HL-60 (cell line): ENCODE measurements at regions not wholly inside any gene's neighbourhood (a gene's known extent, or its start where the extent isn't known, plus 50 kb on each side); places are given as distances from the start of the nearest gene placed in this dataset.

Source experiments
- DNase-seq, 2 experiments: peaks; one replicate each; pipeline ENCODE4 v3.0.0-alpha.2; 2010 to 2020; ENCODE audit warnings: low read depth in 1 of 2, low spot score in 1 of 2
- H3K27ac ChIP-seq: fragments of 250-450 bp; sonication (Bioruptor Pico); replicated peaks from 2 replicates; pipeline ENCODE4 v1.5.1; 2020; ENCODE audit warnings: mild to moderate bottlenecking, moderate library complexity
- H3K27me3 ChIP-seq: fragments of 250-450 bp; sonication (Bioruptor Pico); 2 replicates; pipeline ENCODE4 v1.5.1; 2021; ENCODE audit warnings: mild to moderate bottlenecking, moderate library complexity; ENCODE audit not compliant: insufficient read depth, poor library complexity, severe bottlenecking
- H3K4me3 ChIP-seq: replicated peaks from 2 replicates; pipeline ENCODE4 v1.5.1; 2011; ENCODE audit warnings: mild to moderate bottlenecking, control low read depth, low read length; ENCODE audit not compliant: insufficient read depth
- GABPA ChIP-seq: IDR thresholded peaks from 2 replicates; pipeline ENCODE4 v1.6.1; 2012; ENCODE audit warnings: low read depth
- POLR2AphosphoS5 ChIP-seq: IDR thresholded peaks from 2 replicates; pipeline ENCODE4 v1.6.1; 2012; ENCODE audit warnings: low read depth
- SPI1 ChIP-seq: IDR thresholded peaks from 2 replicates; pipeline ENCODE4 v1.6.1; 2012; ENCODE audit warnings: low read depth, mild to moderate bottlenecking, borderline replicate concordance
- TF ChIP-seq, protein P1 (sequence below): IDR thresholded peaks from one replicate; pipeline ENCODE4 v1.5.1; 2011; ENCODE audit warnings: low read length, control low read depth, inconsistent platforms; ENCODE audit not compliant: insufficient read depth
- TF ChIP-seq, protein P2 (sequence below): IDR thresholded peaks from 2 replicates; pipeline ENCODE4 v1.6.1; 2012; ENCODE audit warnings: low read depth; ENCODE audit not compliant: insufficient replicate concordance

- no peak for DNase-seq
- no peaks in the 10 kb centered on the region for H3K27me3 ChIP-seq
- H3K4me3 ChIP-seq = no peak overlapping the region
- TF ChIP-seq SPI1 (no peak), POLR2AphosphoS5 (no peak), GABPA (no peak)
- TF ChIP-seq, protein P1, sequence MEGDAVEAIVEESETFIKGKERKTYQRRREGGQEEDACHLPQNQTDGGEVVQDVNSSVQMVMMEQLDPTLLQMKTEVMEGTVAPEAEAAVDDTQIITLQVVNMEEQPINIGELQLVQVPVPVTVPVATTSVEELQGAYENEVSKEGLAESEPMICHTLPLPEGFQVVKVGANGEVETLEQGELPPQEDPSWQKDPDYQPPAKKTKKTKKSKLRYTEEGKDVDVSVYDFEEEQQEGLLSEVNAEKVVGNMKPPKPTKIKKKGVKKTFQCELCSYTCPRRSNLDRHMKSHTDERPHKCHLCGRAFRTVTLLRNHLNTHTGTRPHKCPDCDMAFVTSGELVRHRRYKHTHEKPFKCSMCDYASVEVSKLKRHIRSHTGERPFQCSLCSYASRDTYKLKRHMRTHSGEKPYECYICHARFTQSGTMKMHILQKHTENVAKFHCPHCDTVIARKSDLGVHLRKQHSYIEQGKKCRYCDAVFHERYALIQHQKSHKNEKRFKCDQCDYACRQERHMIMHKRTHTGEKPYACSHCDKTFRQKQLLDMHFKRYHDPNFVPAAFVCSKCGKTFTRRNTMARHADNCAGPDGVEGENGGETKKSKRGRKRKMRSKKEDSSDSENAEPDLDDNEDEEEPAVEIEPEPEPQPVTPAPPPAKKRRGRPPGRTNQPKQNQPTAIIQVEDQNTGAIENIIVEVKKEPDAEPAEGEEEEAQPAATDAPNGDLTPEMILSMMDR = no peak
- TF ChIP-seq, protein P2, sequence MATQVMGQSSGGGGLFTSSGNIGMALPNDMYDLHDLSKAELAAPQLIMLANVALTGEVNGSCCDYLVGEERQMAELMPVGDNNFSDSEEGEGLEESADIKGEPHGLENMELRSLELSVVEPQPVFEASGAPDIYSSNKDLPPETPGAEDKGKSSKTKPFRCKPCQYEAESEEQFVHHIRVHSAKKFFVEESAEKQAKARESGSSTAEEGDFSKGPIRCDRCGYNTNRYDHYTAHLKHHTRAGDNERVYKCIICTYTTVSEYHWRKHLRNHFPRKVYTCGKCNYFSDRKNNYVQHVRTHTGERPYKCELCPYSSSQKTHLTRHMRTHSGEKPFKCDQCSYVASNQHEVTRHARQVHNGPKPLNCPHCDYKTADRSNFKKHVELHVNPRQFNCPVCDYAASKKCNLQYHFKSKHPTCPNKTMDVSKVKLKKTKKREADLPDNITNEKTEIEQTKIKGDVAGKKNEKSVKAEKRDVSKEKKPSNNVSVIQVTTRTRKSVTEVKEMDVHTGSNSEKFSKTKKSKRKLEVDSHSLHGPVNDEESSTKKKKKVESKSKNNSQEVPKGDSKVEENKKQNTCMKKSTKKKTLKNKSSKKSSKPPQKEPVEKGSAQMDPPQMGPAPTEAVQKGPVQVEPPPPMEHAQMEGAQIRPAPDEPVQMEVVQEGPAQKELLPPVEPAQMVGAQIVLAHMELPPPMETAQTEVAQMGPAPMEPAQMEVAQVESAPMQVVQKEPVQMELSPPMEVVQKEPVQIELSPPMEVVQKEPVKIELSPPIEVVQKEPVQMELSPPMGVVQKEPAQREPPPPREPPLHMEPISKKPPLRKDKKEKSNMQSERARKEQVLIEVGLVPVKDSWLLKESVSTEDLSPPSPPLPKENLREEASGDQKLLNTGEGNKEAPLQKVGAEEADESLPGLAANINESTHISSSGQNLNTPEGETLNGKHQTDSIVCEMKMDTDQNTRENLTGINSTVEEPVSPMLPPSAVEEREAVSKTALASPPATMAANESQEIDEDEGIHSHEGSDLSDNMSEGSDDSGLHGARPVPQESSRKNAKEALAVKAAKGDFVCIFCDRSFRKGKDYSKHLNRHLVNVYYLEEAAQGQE = no peak
- H3K27ac ChIP-seq = no peak overlapping the region
Observed at GRCh38 chr2:12091201-12091806, 344.9 kb downstream of the LPIN1 start.

GRCh38 chr2:12094134-12094533 lies 347.7 kb downstream of the LPIN1 start:
- no peak overlapping the region for H3K27ac ChIP-seq
- H3K4me3 ChIP-seq = no peak overlapping the region
- H3K27me3 ChIP-seq = no peaks in the 10 kb centered on the region
- DNase-seq = no peak
- TF ChIP-seq, protein P1 = no peak
- no peak for TF ChIP-seq GABPA
- TF ChIP-seq, protein P2 = no peak
- TF ChIP-seq SPI1 = no peak
- no peak for TF ChIP-seq POLR2AphosphoS5

- no peak for TF ChIP-seq SPI1
- TF ChIP-seq GABPA = no peak
- TF ChIP-seq POLR2AphosphoS5 = no peak
- TF ChIP-seq, protein P1 = no peak
- TF ChIP-seq, protein P2 = no peak
- H3K4me3 ChIP-seq = no peak overlapping the region
- DNase-seq = no peak
- H3K27ac ChIP-seq = no peak overlapping the region
- no peaks in the 10 kb centered on the region for H3K27me3 ChIP-seq
Observed at GRCh38 chr2:12096051-12096787, 349.8 kb downstream of the LPIN1 start.
